GM23338 (cell line): ENCODE measurements at regions not wholly inside any gene's neighbourhood (a gene's known extent, or its start where the extent isn't known, plus 50 kb on each side); places are given as distances from the start of the nearest gene placed in this dataset.

Source experiments
- ATAC-seq: fragments of 200-7000 bp; cut with Tn5 transposase; 3 replicates; pipeline ENCODE4 v1.9.1; 2020
- DNase-seq: peaks from one replicate; pipeline ENCODE4 v3.0.0-alpha.2; 2015; ENCODE audit warnings: low spot score
- H2AFZ ChIP-seq: fragments of 200-600 bp; sonication (generic); 2 replicates; pipeline ENCODE4 v1.8.0; 2016; ENCODE audit warnings: antibody characterized with exemption, mild to moderate bottlenecking, moderate library complexity
- H3F3A ChIP-seq: fragments of 200-600 bp; sonication (generic); replicated peaks from 2 replicates; pipeline ENCODE4 v1.8.0; 2017; ENCODE audit warnings: antibody characterized with exemption, mixed run types, low read depth
- H3K27ac ChIP-seq: fragments of 200-600 bp; sonication (generic); 2 replicates; pipeline ENCODE4 v1.6.1; 2016; ENCODE audit warnings: low read depth
- H3K27me3 ChIP-seq: fragments of 200-600 bp; sonication (generic); 2 replicates; pipeline ENCODE4 v1.8.0; 2016; ENCODE audit warnings: mild to moderate bottlenecking, mixed run types, moderate library complexity; ENCODE audit not compliant: insufficient read depth
- H3K36me3 ChIP-seq: fragments of 200-600 bp; sonication (generic); 2 replicates; pipeline ENCODE4 v1.8.0; 2016; ENCODE audit warnings: mild to moderate bottlenecking; ENCODE audit not compliant: insufficient read depth
- H3K4me1 ChIP-seq: fragments of 200-600 bp; sonication (generic); 2 replicates; pipeline ENCODE4 v1.8.0; 2016; ENCODE audit warnings: mild to moderate bottlenecking, moderate library complexity; ENCODE audit not compliant: insufficient read depth
- H3K4me2 ChIP-seq: fragments of 200-600 bp; sonication (generic); 2 replicates; pipeline ENCODE4 v1.7.1; 2017; ENCODE audit warnings: mixed run types
- H3K4me3 ChIP-seq: fragments of 200-600 bp; sonication (generic); 2 replicates; pipeline ENCODE4 v1.6.1; 2016; ENCODE audit warnings: mixed run types
- H3K79me2 ChIP-seq: fragments of 200-600 bp; sonication (generic); replicated peaks from 2 replicates; pipeline ENCODE4 v1.8.0; 2017; ENCODE audit warnings: mild to moderate bottlenecking; ENCODE audit not compliant: insufficient read depth
- H3K9me2 ChIP-seq: fragments of 200-600 bp; sonication (generic); 2 replicates; pipeline ENCODE4 v1.8.0; 2017; ENCODE audit not compliant: insufficient read depth
- H4K20me1 ChIP-seq: fragments of 200-600 bp; sonication (generic); replicated peaks from 2 replicates; pipeline ENCODE4 v1.8.0; 2017; ENCODE audit warnings: mild to moderate bottlenecking; ENCODE audit not compliant: insufficient read depth
- H3K27ac Mint-ChIP-seq: 2 replicates; pipeline ENCODE4 v1.8.0; 2020; ENCODE audit warnings: inconsistent platforms, mild to moderate bottlenecking, moderate library complexity, mixed read lengths
- H3K27me3 Mint-ChIP-seq: 3 replicates; pipeline ENCODE4 v1.8.0; 2022; ENCODE audit warnings: low read depth, mild to moderate bottlenecking, moderate library complexity, mixed read lengths, inconsistent platforms; ENCODE audit not compliant: insufficient read depth, poor library complexity
- H3K36me3 Mint-ChIP-seq: 3 replicates; pipeline ENCODE4 v1.8.0; 2021; ENCODE audit warnings: low read depth, mild to moderate bottlenecking, inconsistent platforms, moderate library complexity, mixed read lengths
- H3K4me1 Mint-ChIP-seq: 3 replicates; pipeline ENCODE4 v1.8.0; 2020; ENCODE audit warnings: mild to moderate bottlenecking, inconsistent platforms, mixed read lengths
- H3K4me3 Mint-ChIP-seq: 3 replicates; pipeline ENCODE4 v1.8.0; 2021; ENCODE audit warnings: moderate library complexity, mild to moderate bottlenecking, inconsistent platforms, mixed read lengths
- H3K9me3 Mint-ChIP-seq: 3 replicates; pipeline ENCODE4 v1.8.0; 2020; ENCODE audit warnings: moderate library complexity, mild to moderate bottlenecking, inconsistent platforms, mixed read lengths
- CREB1 ChIP-seq: fragments of 250-450 bp; sonication (Bioruptor Pico); IDR thresholded peaks from 2 replicates; pipeline ENCODE4 v1.5.0; 2020; ENCODE audit warnings: low read depth, mild to moderate bottlenecking, moderate library complexity
- EZH2 ChIP-seq: fragments of 200-600 bp; sonication (generic); IDR thresholded peaks from one replicate; pipeline ENCODE4 v1.8.0; 2017; ENCODE audit warnings: antibody characterized with exemption, mild to moderate bottlenecking, low read depth; ENCODE audit not compliant: unreplicated experiment
- EZH2phosphoT487 ChIP-seq: fragments of 200-600 bp; sonication (generic); IDR thresholded peaks from one replicate; pipeline ENCODE4 v1.8.1; 2018; ENCODE audit warnings: antibody characterized with exemption; ENCODE audit not compliant: unreplicated experiment
- NANOG ChIP-seq: IDR thresholded peaks from 2 replicates; pipeline ENCODE4 v1.6.1; 2016; ENCODE audit warnings: antibody characterized with exemption, borderline replicate concordance
- POLR2AphosphoS5 ChIP-seq: IDR thresholded peaks from 2 replicates; pipeline ENCODE4 v1.6.1; 2016; ENCODE audit warnings: antibody characterized with exemption, low read depth
- STAT1 ChIP-seq: IDR thresholded peaks from one replicate; pipeline ENCODE4 v1.6.1; 2016; ENCODE audit warnings: antibody characterized with exemption; ENCODE audit not compliant: unreplicated experiment
- TF ChIP-seq, protein P1 (sequence below): IDR thresholded peaks from one replicate; pipeline ENCODE4 v1.6.1; 2018; ENCODE audit warnings: antibody characterized with exemption; ENCODE audit not compliant: unreplicated experiment
- TF ChIP-seq, protein P2 (sequence below): IDR thresholded peaks from 2 replicates; pipeline ENCODE4 v1.6.1; 2016; ENCODE audit warnings: antibody characterized with exemption
- TF ChIP-seq, protein P3 (sequence below), 2 experiments: fragments of 200-600 bp in 1 of 2; sonication (generic) in 1 of 2; conservative IDR thresholded peaks; 2 replicates each; pipeline versions ENCODE4 v1.5.1 to v1.6.1; 2016 to 2017; ENCODE audit warnings: antibody characterized with exemption in 2 of 2, low read depth in 2 of 2, mild to moderate bottlenecking in 2 of 2, moderate library complexity in 1 of 2

DNA sequence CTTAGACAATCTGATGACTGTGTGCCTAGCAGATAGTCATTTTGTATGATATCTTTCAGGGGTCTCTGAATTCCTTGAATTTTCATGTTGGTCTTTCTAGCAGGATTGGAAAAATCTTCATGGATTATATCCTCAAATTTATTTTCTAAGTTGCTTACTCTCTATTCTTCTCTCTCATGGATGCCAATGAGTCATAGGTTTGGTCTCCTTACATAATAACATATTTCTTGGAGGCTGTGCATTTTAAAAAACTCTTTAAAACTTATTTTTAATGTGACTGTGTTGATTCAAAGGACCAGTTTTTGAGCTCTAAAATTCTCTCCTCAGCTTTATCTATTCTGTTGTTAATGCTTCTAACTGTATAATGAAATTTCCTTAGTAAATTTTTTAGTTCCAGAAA, 198.7 kb downstream of the AASDHPPT start (continued):
- TF ChIP-seq POLR2AphosphoS5 (no peak), STAT1 (no peak), CREB1 (no peak)

DNA sequence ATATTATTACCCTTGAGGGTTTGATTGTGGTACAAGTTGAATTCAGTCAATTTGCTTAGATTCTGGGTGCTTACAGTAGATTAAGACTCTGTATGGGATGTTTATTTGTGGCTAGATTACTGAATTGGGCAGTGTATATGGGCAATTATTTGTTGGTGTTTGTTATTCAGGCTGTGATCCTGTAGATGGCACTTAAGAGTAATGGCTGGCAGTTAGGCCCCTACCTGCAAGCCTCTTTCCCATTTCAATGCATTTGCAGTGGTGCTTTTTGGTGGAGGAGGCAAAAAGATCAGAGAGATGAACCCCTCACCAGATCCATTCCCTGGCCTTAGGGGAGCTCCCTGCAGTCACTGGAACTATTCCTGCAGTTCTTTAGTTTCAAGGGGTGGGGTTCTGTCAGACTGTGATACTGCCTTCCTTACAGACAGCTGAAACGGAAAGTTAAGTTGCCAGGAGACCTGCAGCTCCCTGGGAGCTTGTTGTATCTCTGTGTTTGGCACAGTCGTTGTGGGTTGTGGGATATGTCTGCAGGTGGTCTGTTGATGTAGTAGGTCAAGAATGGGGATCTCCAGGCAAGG, 199.5 kb downstream of the AASDHPPT start:
- TF ChIP-seq, protein P1, sequence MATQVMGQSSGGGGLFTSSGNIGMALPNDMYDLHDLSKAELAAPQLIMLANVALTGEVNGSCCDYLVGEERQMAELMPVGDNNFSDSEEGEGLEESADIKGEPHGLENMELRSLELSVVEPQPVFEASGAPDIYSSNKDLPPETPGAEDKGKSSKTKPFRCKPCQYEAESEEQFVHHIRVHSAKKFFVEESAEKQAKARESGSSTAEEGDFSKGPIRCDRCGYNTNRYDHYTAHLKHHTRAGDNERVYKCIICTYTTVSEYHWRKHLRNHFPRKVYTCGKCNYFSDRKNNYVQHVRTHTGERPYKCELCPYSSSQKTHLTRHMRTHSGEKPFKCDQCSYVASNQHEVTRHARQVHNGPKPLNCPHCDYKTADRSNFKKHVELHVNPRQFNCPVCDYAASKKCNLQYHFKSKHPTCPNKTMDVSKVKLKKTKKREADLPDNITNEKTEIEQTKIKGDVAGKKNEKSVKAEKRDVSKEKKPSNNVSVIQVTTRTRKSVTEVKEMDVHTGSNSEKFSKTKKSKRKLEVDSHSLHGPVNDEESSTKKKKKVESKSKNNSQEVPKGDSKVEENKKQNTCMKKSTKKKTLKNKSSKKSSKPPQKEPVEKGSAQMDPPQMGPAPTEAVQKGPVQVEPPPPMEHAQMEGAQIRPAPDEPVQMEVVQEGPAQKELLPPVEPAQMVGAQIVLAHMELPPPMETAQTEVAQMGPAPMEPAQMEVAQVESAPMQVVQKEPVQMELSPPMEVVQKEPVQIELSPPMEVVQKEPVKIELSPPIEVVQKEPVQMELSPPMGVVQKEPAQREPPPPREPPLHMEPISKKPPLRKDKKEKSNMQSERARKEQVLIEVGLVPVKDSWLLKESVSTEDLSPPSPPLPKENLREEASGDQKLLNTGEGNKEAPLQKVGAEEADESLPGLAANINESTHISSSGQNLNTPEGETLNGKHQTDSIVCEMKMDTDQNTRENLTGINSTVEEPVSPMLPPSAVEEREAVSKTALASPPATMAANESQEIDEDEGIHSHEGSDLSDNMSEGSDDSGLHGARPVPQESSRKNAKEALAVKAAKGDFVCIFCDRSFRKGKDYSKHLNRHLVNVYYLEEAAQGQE = no peak
- TF ChIP-seq, protein P2, sequence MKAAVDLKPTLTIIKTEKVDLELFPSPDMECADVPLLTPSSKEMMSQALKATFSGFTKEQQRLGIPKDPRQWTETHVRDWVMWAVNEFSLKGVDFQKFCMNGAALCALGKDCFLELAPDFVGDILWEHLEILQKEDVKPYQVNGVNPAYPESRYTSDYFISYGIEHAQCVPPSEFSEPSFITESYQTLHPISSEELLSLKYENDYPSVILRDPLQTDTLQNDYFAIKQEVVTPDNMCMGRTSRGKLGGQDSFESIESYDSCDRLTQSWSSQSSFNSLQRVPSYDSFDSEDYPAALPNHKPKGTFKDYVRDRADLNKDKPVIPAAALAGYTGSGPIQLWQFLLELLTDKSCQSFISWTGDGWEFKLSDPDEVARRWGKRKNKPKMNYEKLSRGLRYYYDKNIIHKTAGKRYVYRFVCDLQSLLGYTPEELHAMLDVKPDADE = no peak
- TF ChIP-seq CREB1 (no peak), EZH2 (no peak), NANOG (no peak), POLR2AphosphoS5 (no peak), STAT1 (no peak), EZH2phosphoT487 (no peak)
- TF ChIP-seq, protein P3, sequence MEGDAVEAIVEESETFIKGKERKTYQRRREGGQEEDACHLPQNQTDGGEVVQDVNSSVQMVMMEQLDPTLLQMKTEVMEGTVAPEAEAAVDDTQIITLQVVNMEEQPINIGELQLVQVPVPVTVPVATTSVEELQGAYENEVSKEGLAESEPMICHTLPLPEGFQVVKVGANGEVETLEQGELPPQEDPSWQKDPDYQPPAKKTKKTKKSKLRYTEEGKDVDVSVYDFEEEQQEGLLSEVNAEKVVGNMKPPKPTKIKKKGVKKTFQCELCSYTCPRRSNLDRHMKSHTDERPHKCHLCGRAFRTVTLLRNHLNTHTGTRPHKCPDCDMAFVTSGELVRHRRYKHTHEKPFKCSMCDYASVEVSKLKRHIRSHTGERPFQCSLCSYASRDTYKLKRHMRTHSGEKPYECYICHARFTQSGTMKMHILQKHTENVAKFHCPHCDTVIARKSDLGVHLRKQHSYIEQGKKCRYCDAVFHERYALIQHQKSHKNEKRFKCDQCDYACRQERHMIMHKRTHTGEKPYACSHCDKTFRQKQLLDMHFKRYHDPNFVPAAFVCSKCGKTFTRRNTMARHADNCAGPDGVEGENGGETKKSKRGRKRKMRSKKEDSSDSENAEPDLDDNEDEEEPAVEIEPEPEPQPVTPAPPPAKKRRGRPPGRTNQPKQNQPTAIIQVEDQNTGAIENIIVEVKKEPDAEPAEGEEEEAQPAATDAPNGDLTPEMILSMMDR (conservative IDR thresholded peaks at IDR 0.05; ENCODE audit: low read depth in 2 of 2) = peak; percentile 45 to 76
- Histone ChIP-seq H3K36me3 (0 out of 2 replicates have a peak, but pooled peaks cover 2% of the 10 kb centered on the region), H3K27me3 (no peaks in the 10 kb centered on the region), H3F3A (no peaks in the 10 kb centered on the region), H3K9me2 (no peaks in the 10 kb centered on the region), H2AFZ (no peak overlapping the region), H3K27ac (no peak overlapping the region), H3K4me1 (peaks cover 11% of the 10 kb centered on the region), H4K20me1 (no peaks in the 10 kb centered on the region), H3K4me3 (no peak overlapping the region), H3K79me2 (no peaks in the 10 kb centered on the region), H3K4me2 (no peak overlapping the region)
- H3K27ac Mint-ChIP-seq = no peak overlapping the region
- H3K36me3 Mint-ChIP-seq = no peaks in the 10 kb centered on the region
- no peaks in the 10 kb centered on the region for H3K27me3 Mint-ChIP-seq
- peaks cover 16% of the 10 kb centered on the region for H3K4me1 Mint-ChIP-seq
- peak; percentile 56 for DNase-seq
- peaks cover 5% of the 10 kb centered on the region; the same call in 1 of the 3 replicates for H3K9me3 Mint-ChIP-seq
- peak; percentile 93 for ATAC-seq
- no peak overlapping the region for H3K4me3 Mint-ChIP-seq
